RWPE2 (cell line): ENCODE measurements at regions not wholly inside any gene's neighbourhood (a gene's known extent, or its start where the extent isn't known, plus 50 kb on each side); places are given as distances from the start of the nearest gene placed in this dataset.

Experiments used
- ATAC-seq: fragments of 200-7000 bp; cut with Tn5 transposase; 3 replicates; pipeline ENCODE4 v1.9.1; 2021; ENCODE audit warnings: low read depth
- DNase-seq: peaks from one replicate; pipeline ENCODE4 v3.0.0-alpha.2; 2020; ENCODE audit warnings: low spot score
- H3K27ac ChIP-seq: fragments of 450-650 bp; 2 replicates; pipeline ENCODE4 v1.5.1; 2017; ENCODE audit warnings: mild to moderate bottlenecking; ENCODE audit not compliant: poor library complexity, severe bottlenecking
- H3K27me3 ChIP-seq: fragments of 250-450 bp; sonication (Bioruptor Pico); 2 replicates; pipeline ENCODE4 v1.5.1; 2021; ENCODE audit warnings: mild to moderate bottlenecking, moderate library complexity; ENCODE audit not compliant: insufficient read depth, poor library complexity, severe bottlenecking
- H3K36me3 ChIP-seq: fragments of 250-450 bp; sonication (Bioruptor Pico); 2 replicates; pipeline ENCODE4 v1.5.1; 2020; ENCODE audit warnings: low read depth, mild to moderate bottlenecking, moderate library complexity
- H3K4me1 ChIP-seq: fragments of 250-450 bp; sonication (Bioruptor Pico); 2 replicates; pipeline ENCODE4 v1.5.1; 2021; ENCODE audit warnings: mild to moderate bottlenecking, moderate library complexity; ENCODE audit not compliant: insufficient read depth, poor library complexity, severe bottlenecking
- H3K4me3 ChIP-seq: fragments of 250-450 bp; sonication (Bioruptor Pico); 2 replicates; pipeline ENCODE4 v1.5.1; 2021; ENCODE audit warnings: mild to moderate bottlenecking, moderate library complexity; ENCODE audit not compliant: severe bottlenecking
- H3K9me3 ChIP-seq: fragments of 250-450 bp; sonication (Bioruptor Pico); 2 replicates; pipeline ENCODE4 v1.5.1; 2021; ENCODE audit warnings: mild to moderate bottlenecking, moderate library complexity; ENCODE audit not compliant: severe bottlenecking
- TF ChIP-seq, protein P1 (sequence below): fragments of 450-650 bp; IDR thresholded peaks from one replicate; pipeline ENCODE4 v1.5.1; 2017; ENCODE audit warnings: mild to moderate bottlenecking, moderate library complexity; ENCODE audit not compliant: poor library complexity, severe bottlenecking

DNA sequence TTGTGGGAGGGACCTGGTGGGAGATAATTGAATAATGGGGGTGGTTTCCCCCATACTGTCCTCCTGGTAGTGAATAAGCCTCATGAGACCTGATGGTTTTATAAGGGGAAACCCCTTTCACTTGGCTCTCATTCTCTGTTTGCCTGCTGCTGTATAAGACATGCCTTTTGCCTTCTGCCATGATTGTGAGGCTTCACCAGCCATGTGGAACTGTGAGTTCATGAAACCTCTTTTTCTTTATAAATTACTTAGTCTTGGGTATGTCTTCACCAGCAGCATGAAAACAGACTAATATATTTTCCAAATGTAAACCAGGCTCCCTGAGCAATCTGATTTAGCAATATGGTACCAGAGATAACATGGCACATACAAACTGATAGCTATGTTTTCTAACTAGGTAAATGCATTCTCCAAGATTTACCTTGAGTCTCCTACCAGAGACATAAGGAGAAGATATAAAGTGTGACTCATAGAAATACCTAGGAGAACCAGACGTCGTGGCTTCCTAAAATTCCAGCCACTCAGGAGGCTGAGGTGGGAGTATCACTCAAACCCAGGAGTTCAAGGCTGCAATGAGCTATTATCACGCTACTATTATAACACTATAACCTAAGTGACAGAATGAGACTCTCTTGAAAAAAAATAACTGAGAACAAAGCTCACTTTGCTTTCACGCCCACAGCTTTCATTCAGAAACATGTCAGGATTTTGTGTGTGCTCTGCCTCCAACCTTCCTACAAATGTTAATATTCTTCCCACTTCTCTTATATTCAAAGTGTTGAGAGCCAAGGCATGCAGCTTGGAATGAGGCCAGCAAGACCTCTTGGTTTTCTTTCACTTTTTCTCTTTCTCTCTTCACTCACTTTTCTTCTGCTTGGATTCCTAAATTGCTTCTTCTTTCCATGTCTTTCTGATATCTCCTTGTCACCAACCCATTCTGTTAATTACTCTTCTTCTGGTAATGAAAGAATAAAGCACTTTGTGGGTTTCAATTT, 263.9 kb upstream of the UBE2E3 start:
- no peak overlapping the region for H3K27ac ChIP-seq
- no peaks in the 10 kb centered on the region for H3K4me1 ChIP-seq
- no peaks in the 10 kb centered on the region for H3K27me3 ChIP-seq
- ATAC-seq (no peak), DNase-seq (no peak)
- no peaks in the 10 kb centered on the region for H3K9me3 ChIP-seq
- no peak overlapping the region for H3K4me3 ChIP-seq
- TF ChIP-seq, protein P1, sequence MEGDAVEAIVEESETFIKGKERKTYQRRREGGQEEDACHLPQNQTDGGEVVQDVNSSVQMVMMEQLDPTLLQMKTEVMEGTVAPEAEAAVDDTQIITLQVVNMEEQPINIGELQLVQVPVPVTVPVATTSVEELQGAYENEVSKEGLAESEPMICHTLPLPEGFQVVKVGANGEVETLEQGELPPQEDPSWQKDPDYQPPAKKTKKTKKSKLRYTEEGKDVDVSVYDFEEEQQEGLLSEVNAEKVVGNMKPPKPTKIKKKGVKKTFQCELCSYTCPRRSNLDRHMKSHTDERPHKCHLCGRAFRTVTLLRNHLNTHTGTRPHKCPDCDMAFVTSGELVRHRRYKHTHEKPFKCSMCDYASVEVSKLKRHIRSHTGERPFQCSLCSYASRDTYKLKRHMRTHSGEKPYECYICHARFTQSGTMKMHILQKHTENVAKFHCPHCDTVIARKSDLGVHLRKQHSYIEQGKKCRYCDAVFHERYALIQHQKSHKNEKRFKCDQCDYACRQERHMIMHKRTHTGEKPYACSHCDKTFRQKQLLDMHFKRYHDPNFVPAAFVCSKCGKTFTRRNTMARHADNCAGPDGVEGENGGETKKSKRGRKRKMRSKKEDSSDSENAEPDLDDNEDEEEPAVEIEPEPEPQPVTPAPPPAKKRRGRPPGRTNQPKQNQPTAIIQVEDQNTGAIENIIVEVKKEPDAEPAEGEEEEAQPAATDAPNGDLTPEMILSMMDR, result no peak
- H3K36me3 ChIP-seq, result no peaks in the 10 kb centered on the region

GRCh38 chr2:180715044-180715443, 265.4 kb upstream of the UBE2E3 start:
- ATAC-seq (no peak), DNase-seq (no peak)
- Histone ChIP-seq H3K27me3 (no peaks in the 10 kb centered on the region), H3K36me3 (no peaks in the 10 kb centered on the region), H3K27ac (no peak overlapping the region), H3K4me1 (no peaks in the 10 kb centered on the region), H3K9me3 (no peaks in the 10 kb centered on the region), H3K4me3 (no peak overlapping the region)
- TF ChIP-seq, protein P1, result no peak

DNA sequence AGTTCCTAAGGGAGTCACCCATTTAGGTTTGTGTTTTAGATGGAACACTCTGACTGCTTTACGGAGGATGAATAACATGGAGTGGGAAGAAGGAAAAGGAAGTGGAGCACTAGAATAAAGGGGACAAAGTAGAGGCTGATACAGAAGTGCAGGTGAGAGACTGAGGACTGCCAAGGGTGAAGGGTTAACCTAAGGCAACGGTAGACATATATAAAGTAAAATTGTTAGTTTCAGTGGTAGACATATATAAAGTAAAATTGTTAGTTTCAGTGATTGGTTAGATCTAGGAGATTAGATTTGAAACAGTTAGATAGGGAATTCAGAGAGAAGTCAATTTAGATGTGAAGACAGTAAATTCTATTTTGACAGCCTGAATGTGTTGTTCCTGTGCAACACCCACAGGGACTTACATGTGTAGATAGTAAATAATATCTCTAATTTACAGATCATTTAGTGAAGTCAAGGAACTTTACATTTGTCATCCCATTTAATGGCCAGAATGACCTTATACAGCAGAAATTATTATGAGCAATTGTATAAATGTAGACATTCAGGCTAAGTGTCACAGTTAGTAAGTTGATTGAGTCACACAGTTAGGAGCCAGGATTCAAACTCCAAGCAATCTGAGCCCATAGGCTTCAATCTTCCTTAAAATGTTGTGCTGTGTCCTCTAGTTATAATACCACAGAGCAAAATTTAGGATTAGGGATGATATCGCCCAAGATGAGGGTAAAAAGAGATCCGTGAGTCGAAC, 270.8 kb upstream of the UBE2E3 start:
- peaks cover 24% of the 10 kb centered on the region for H3K4me1 ChIP-seq
- no peak for DNase-seq
- H3K9me3 ChIP-seq, result no peaks in the 10 kb centered on the region
- no peaks in the 10 kb centered on the region for H3K27me3 ChIP-seq
- no peak overlapping the region for H3K27ac ChIP-seq
- ATAC-seq, result no peak
- H3K36me3 ChIP-seq, result no peaks in the 10 kb centered on the region
- TF ChIP-seq, protein P1, result no peak
- H3K4me3 ChIP-seq, result no peak overlapping the region

- Histone ChIP-seq H3K4me1 (peaks cover 27% of the 10 kb centered on the region), H3K27ac (peak overlapping the region; percentile 17), H3K36me3 (no peaks in the 10 kb centered on the region), H3K27me3 (no peaks in the 10 kb centered on the region), H3K9me3 (no peaks in the 10 kb centered on the region), H3K4me3 (no peak overlapping the region)
- ATAC-seq (peak; percentile 98), DNase-seq (peak; percentile 76)
- TF ChIP-seq, protein P1, result no peak
These were observed 272.6 kb upstream of the UBE2E3 start for GRCh38 chr2:180707884-180708205.
